Cardiac fibroblast (primary cell): ENCODE measurements at regions not wholly inside any gene's neighbourhood (a gene's known extent, or its start where the extent isn't known, plus 50 kb on each side); places are given as distances from the start of the nearest gene placed in this dataset.

ENCODE experiments used
- DNase-seq, 2 donors: peaks; one replicate each; pipeline versions ENCODE4 v3.0.0 to v3.0.0-alpha.2; 2010; ENCODE audit warnings: low read depth in 2 of 2
- H3K4me3 ChIP-seq, 2 donors: replicated peaks in 1 of 2; 1 replicate in 1 of 2; 2 replicates in 1 of 2; pipeline ENCODE4 v1.5.1; 2011; ENCODE audit warnings: low read depth in 2 of 2, low read length in 2 of 2, mild to moderate bottlenecking in 2 of 2, moderate library complexity in 1 of 2
- TF ChIP-seq, protein P1 (sequence below): IDR thresholded peaks from one replicate; pipeline ENCODE4 v1.5.1; 2011; ENCODE audit warnings: low read depth, mild to moderate bottlenecking, low read length, inconsistent platforms

DNA sequence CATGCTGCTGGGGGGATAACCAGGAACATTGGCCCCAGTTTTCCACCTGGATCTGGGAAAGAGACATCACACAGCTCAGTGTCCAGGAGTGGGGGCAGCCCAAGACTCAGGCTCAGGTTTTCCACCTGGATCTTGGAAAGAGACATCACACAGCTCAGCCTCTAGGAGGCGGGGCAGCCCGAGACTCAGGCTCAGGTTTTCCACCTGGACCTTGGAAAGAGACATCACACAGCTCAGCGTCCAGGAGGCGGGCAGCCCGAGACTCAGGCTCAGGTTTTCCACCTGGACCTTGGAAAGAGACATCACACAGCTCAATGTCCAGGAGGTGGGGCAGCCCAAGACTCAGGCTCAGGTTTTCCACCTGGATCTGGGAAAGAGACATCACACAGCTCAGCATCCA is 361.6 kb downstream of the THBS2 start:
- TF ChIP-seq, protein P1, sequence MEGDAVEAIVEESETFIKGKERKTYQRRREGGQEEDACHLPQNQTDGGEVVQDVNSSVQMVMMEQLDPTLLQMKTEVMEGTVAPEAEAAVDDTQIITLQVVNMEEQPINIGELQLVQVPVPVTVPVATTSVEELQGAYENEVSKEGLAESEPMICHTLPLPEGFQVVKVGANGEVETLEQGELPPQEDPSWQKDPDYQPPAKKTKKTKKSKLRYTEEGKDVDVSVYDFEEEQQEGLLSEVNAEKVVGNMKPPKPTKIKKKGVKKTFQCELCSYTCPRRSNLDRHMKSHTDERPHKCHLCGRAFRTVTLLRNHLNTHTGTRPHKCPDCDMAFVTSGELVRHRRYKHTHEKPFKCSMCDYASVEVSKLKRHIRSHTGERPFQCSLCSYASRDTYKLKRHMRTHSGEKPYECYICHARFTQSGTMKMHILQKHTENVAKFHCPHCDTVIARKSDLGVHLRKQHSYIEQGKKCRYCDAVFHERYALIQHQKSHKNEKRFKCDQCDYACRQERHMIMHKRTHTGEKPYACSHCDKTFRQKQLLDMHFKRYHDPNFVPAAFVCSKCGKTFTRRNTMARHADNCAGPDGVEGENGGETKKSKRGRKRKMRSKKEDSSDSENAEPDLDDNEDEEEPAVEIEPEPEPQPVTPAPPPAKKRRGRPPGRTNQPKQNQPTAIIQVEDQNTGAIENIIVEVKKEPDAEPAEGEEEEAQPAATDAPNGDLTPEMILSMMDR = no peak
- H3K4me3 ChIP-seq = no peak overlapping the region
- DNase-seq = no peak

DNA sequence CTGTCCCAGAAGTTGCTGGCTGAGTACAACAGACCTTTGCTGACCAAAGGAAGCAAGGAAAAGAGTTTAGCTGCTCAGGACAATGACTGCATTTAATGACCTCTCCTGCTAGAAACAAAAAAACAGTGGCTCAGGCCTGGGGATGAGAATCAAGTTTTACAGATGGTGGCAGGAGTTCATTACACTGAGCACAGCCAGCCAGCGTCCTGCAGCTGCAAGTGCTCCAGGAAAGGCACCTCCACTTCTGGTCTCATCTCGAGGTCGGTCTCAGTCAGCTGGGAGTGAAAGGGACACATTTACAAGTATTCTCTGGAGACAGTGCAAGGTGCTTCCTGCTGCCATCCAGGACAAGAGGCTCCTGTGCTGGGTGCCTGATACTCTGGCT is 362.7 kb downstream of the THBS2 start:
- H3K4me3 ChIP-seq = no peak overlapping the region
- TF ChIP-seq, protein P1 = no peak
- DNase-seq = no peak

GRCh38 chr6:168890306-168890980 is 363.2 kb downstream of the THBS2 start:
- no peak overlapping the region for H3K4me3 ChIP-seq
- DNase-seq = no peak
- TF ChIP-seq, protein P1 = no peak

DNA sequence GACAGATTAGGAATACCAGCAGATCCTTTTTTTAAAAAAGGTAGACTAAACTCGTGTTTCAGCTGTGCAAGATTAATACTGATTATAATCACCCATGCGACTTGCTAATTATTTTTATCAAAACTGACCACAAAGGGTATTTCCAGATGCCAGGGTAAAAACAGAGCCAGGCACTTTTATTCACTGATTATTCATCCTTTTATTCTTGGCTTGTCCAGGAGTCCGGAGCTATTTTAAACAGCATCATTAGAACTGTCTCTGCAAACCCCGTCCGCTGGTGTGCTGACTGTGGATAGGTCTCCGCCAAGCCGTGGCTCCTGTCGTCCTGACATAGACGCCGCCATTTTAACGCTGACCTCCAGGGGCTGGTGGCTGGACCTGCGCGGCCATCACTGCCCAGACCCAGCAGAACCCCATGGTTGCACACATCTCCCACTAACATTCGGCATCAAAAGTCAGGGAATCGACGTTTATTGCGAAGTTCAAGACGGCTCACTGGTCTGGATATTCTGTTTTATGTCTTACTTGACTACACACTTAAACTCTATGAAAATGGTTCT is 364.8 kb downstream of the THBS2 start:
- H3K4me3 ChIP-seq = no peak overlapping the region

DNA sequence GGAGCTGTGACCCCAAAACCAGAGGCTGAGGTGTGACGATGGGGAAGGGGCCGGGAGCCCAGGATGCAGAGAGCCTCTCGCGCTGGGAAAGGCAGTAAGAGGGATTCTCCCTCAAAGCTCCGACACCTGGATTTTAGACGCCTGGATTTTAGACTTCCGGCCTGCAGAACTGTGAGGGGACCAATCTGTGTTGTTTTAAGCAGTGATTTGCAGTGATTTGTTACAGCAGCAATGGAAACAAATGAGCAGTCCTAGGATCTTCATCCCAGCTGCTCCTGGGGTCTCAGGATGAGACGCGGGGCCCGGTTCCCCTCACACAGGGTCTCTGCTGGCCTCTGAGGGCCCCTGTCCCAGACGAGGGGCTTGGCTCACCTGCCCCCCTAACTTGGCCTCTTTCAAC is 365.5 kb downstream of the THBS2 start:
- TF ChIP-seq, protein P1 = no peak
- DNase-seq = no peak
- H3K4me3 ChIP-seq = no peak overlapping the region

More for the DNA sequence above, 364.8 kb downstream of the THBS2 start:
- no peak for DNase-seq
- TF ChIP-seq, protein P1 = no peak

DNA sequence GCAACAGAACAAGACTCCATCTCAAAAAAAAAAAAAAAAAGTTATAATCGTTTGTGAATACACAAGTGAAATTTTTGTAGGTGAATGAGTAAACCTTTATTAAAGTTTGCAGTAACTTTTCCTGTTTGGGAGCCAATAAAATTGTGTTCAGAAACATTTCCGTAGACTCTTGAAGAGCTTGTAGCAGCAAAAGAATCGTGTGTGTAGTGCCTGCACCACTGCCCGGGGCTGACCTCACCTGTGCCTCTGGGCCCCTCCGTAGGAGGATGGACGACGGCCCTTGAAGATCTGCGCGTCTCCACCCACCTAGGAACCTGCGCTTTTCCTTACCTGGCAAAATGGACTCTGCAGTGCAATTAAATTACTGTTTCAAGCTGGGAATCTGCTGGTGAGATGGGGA is 366.0 kb downstream of the THBS2 start:
- no peak overlapping the region for H3K4me3 ChIP-seq
- TF ChIP-seq, protein P1 = no peak
- no peak for DNase-seq
